ENCODE measurements at regions not wholly inside any gene's neighbourhood (a gene's known extent, or its start where the extent isn't known, plus 50 kb on each side); places are given as distances from the start of the nearest gene placed in this dataset.
"Not testable (repeated sequence)": the region's sequence is repeated elsewhere in the genome, so short reads cannot be mapped to it uniquely, and the experiment has no call there.

DNA sequence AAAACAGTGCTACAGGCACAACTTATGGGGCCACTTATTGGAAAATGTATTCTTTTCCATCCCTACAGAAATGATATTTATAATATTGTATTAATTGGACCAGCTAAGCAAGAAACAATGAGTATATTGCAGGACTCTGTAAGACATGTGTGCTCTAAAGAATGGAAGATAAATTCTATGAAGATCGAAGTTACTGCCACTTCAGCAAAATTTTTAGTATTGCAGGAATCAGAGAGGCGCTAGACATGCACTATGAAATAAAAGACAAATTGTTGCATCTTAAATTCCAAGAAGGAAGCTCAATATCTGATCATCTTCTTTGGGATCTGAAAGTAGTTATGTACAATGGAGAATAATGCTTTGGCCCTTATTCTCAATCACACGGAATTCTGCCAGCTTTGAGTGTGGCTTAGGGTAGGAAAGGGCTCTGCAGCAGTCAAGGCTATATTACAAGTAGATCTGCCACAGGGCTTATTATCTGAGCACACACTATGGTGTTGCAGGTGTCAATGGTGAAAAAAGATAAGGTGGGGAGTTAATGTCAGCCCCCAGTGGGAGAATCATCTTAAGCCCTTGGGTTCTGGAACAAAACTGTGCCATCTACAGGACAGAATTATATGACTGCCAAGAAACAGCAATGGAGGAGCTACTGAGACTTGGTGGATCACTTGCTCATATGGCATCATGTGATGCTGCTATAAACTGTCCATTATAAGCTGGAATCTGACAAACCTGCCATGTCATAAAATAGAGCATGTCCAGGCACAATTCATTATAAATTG lies 334.0 kb upstream of the NDST3 start:
- no peak for DNase-seq

DNA sequence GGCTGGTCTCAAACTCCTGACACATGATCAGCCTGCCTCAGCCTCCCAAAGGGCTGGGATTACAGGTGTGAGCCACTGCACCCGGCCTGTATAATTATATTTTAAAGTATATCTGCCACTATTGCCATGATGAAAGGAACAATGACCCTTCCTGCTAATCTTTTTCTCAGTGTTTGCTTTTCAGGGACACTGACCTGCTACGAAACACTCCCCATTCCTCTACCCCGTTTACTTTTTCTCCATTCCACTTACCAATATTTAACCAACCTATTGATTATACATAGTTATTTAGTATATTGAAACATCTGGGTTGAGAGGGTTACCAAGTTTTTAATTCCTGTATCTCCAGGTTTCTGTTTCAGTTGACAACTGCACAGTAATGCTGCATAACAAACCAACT lies 331.9 kb upstream of the NDST3 start:
- no peak for DNase-seq

DNA sequence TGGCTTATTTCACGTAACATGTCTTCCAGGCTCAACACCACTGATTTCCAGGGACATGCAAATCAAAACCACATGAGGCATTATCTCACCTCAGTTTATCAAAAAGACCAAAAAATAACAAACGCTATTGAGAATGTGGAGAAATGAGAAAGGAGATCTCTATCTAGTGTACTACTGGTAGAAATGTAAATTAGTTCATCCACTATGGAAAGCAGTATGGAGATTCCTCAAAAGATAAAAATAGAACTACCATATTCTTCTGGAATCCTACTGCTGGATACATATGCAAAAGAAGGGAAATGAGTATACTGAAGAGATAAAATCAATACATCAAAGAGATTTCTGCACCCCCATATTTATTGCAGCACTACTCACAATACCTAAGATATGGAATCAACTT lies 329.6 kb upstream of the NDST3 start:
- no peak for DNase-seq

DNA sequence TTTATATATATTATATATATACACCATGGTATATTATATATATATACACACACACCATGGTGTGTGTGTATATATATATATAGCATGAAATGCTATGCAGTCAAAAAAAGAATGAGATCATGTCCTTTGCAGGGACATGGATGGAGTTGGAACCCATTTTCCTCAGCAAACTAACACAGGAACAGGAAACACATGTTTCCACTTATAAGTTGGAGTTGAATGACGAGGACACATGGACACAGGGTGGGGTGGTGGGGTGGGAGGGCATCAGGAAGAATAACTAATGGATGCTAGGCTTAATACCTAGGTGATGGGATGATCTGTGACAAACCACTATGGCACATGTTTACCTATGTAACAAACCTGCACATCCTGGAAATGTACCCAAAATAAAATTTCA lies 293.6 kb upstream of the NDST3 start:
- no peak for DNase-seq

DNA sequence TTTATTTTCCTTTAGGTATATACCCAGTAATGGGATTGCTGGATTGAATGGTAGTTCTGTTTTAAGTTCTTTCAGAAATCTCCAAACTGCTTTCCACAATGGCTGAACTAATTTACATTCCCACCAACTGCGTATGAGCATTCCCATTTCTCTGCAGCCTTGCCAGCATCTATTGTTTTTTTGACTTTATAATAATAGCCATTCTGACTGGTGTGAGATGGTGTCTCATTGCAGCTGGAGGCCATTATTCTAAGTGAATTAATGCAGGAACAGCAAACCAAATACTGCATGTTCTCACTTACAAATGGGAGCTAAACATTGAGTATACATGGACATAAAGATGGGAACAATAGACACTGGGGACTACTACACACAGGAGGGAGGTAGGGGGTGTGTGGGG lies 288.9 kb upstream of the NDST3 start:
- DNase-seq = not testable (repeated sequence)

DNA sequence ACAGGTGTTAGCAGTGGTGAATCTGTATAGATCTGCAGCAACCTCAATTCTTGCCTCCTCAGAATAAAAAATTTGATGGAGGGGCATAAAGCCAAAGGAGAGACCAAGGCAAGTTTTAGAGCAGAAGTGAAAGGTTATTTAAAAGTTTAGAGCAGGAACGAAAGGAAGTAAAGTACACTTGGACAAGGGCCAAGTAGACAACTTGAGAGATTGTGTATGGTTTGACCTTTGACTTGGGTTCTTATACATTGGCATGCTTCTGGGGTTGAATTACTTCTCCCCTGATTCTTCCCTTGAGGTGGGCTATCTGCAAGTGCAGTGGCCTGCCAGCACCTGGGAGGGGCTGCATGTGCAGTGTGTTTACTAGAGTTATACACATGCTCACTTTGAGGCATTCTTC lies 278.8 kb upstream of the NDST3 start:
- no peak for DNase-seq

DNA sequence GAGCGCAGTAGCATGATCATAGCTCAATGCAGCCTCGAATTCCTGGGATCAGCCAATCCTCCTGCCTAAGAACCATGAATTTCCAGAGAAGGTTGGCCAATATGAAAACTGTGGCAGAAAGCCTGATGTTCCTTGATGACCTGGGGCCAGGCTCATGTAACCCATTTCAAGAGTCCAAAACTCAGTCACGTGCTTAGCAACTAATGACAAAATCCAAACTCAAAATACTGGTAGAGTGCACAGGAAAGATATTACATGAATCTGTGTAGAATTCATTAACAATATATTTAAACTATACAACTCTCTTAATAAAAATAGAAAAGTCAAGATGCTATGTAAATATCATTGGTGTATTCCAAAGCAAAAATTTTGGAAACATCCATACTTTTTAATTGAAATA lies 265.7 kb upstream of the NDST3 start:
- no peak for DNase-seq

DNA sequence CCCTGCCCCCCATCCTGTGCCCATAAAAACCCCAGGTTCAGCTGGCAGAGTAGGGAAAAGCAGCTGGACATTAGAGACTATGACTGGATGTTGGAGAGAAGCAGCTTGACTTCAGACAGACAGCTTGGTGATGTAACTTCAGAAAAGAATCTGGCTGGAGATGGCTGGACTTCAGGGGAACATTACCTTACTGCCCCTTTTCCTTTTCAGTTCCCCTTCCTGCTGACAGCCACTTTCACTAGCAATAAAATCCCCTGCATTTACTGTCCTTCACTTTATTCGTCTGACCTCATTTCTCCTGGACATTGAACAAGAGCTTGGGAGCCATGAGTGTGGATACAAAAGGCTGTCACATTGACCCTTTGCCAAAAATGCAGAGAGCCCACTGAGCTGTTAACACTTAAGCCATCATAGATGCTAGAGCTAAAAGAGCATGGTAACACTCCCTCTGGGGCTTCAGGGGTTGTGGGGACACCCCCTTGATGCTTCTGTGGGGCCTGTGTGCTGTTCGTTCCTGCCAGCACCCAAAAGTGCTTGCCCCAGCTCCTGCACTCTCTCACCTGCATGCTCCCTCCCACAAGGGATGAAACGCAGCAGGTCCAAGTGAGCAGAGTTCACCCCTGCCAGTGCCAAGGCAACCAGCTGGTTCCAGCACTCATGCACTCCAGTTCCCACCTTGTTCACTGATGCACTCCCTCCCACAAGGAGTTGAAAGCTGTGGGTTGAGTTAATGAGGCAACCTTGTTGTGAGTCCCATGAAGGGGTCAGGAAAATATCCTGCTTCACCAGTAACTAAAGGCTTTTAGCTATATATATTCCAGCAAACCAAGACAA lies 263.8 kb upstream of the NDST3 start:
- no peak for DNase-seq

DNA sequence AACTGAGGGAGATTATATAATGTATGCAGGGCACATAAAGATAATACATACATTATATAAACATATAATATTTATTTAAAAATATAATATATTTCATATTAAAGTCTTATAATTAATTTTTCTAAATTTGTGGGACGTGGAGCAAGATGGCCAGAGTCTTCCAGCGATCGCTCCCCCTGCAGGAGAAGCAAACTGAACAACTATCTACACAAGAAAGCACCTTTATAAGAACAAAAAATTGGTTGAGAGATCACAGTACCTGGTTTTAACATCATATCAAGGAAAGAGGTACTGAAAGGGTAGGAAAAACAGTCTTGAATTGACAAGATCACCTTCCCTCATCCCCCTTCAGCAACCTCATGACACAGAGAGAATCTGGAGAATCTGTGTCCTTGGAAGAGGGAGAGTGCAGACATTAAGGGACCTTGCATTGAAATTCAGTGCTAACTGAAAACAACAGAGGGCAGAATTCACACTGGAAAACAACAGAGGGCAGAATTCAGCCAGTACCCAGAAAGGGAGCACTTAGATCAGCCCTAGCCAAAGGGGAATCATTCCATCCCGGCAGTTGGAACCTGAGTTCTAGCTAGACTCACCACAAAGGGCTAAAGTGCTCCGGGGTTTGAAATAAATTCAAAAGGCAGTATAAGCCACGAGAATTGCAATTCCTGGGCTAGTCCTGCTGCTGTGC lies 262.5 kb upstream of the NDST3 start:
- no peak for DNase-seq

DNA sequence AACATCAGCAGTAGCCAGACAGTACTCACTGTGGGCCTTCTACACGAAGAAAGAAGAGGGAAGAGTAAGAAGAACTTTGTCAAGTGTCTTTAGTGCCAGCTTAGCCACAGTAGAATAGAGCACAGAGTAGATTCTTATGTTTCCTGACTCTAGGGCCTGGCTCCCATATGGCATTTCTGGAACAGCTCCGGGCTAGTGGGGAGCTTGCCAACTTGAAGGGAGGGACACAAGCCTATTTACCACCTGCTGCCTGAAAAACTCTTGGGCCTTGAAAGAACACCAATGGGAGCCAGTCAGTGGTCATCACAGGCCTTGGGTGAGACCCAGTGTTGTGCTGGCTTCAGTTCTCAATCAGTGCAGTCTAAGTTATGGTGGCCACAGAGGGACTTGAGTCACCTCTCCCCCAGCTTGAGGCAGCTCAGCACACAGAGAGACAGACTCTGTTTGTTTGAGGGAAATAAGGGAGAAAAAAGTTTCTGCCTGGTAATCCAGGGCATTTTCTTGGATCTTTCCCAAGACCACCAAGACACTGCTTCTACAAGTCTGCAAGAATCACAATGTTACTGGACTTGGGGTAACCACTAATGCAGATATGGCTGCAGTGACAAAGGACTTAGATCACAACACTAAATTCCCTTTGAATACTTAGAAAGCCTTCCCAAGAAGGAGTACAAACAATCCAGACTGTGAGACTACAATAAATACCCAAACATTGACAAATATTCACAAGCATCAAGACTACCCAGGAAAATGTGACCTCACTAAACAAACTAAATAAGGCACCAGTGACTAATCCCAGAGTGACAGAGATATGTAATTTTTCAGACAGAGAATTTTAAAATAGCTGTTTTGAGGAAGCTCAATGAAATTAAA lies 261.0 kb upstream of the NDST3 start:
- no peak for DNase-seq

DNA sequence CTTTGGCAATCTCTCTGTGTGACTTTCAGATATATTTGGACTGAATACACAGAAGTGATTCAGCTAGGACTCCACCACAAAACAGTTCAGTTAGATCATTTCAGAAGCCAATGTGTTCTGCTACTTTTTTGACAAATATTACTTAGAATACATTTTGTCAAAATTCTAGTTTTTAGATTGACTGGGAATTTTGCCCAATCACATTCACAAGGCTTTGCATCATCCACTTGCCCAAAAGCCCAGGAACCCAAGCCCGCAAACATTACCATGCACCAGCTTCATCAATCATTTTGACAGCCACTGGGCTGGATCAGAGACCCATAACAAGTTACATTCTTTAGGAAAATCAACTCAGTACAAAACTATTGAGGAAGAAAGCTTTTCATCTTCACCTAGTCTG lies 256.6 kb upstream of the NDST3 start:
- DNase-seq = no peak

DNA sequence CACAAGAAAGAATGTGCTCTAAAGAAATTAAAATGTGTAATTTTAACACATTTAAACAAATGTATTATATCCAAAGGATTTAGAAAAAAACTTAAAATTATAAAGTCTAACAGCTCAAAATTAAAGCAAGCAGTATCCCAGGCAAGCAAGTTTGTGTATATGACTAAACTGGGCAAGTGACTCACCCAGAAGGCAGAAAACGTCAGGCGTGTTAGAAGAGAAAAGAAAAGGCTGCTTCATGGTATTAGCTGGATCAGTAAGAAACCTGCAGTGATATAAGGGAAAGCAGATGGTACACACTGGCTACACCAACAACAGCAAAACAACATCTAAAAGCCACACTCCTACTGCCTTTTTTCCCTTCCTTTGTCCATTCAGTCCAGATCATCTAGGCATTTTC lies 250.6 kb upstream of the NDST3 start:
- no peak for DNase-seq

DNA sequence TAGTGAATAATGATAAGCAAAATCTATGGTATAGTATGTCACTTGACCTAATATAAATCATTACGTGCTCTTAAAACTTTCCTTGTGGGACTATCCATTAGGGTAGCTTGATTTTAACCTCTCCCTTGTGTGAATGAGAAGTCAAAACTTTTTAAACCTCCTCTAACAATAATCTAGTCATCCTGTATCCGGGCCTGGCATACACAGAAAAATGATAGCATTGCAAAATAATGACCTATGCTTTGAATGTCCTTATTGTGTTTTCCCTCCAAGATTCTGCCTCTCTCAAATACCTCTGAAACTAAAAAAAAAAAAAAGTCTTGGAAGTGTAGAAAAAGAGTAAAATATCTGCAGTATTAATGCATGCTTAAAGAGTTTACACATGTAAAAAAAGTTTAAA lies 250.0 kb upstream of the NDST3 start:
- DNase-seq = no peak

DNA sequence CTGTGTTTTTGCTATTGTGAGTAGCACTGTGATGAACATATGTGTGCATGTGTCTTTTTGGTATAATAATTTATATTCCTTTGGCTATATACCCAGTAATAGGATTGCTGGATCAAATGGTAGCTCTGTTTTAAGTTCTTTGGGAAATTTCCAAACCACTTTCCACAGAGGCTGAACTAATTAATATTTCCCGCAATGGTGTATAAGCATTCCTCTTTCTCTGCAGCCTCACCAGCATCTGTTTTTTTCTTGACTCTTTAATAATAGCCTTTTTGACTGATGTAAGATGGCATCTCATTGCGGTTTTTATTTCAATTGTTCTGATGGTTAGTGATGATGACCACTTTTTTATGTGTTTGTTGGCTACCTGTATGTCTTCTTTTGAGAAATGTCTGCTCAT lies 247.7 kb upstream of the NDST3 start:
- no peak for DNase-seq

DNA sequence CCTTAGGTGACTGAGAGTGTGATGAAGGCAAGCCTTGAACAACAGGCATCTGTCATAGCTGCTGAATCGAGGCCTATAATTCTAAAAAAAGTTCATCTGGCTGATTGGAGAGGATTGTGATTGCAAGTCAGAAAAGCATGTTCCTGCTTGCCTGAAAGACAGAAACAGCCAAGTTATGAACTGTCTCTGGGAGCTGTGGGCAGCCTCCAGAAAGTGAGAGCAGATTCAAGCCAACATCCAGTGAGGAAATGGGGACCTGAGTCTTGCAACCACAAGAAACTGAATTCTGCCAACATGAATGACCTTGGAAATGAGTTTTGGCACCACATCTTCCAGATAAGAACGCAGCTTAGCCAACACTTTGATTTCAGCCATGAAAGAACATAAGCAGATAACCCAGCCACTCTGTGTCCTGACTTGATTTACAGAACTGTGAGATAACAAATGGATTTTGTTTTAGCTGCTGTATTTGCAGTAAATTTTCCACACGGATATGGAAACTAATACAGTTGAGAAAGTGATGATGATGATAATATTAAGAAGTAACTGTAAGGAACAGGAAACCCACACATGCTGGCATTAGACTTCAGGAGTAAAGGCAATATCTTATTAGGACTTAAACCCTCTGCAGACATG lies 240.3 kb upstream of the NDST3 start:
- no peak for DNase-seq

DNA sequence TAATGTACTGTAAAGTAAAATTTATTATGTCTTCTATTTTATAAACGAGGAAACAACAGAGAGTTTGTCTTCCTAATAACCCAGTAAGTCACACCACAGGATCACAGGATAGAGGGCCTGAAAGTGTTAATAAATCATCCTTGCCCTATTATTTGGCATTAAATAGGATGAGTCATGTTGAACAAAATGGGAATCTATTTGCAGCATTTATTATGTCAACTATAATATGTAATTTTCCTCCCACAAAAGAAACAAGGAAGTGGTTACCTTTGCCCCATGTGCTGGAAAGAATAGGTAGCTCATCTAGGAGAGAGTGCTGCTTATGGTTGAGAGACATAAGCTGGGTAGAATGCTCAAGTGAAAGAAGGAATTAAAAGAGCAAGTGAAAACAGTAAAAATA lies 237.6 kb upstream of the NDST3 start:
- DNase-seq = no peak

DNA sequence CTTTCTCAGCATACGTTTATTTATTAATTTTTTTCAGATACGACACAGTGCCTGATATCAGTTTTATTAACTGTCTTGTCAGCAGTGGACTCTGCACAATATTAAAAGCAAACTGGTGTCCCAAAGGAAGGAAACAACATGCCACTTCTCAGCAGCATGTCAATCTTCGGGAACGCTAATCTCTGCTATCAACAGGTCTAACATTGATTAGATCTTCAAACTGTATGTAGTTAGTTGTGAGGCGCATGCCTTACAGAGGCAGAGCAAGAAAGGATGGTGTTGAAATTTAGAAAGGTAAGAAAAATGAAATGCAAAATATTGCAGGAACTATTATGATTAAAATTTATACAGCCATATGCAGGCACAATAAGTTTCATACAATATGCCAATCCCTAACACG lies 233.7 kb upstream of the NDST3 start:
- no peak for DNase-seq

DNA sequence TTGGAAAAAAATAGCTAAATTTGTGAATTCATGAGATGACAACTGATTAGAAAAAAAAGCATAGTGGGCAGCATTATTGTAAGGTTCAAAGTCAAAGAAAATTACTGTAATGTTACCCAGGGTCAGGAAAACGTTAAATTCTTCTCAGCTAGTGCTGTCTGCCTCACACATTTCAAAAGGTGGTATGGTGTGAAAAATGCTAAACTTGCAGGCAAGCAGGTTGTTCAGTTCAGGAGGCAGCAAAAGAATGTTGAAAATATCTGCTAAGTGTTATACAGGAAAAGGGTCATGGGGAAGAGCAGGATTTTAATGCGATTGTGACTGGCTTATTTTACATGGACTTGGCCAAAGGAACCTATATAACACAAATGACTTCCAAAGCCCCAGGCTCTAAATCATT lies 232.5 kb upstream of the NDST3 start:
- no peak for DNase-seq

DNA sequence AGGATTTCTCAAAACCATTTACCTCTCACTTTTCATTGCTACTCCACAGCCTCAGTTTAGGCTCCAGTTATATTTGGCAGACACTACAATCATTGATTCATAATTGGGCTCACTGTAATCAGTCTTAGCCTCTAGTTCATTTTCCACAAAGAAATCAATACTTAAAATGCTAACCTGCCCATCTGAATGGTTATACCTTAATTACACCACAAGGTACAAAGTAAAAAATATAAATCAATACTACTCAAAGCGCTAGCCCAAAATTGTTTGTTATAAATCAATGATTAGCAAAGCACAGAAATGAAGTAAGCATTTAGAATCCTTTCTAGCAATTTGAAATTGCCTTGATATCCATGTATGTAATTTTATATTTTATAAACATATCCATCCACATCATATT lies 222.6 kb upstream of the NDST3 start:
- DNase-seq = no peak

DNA sequence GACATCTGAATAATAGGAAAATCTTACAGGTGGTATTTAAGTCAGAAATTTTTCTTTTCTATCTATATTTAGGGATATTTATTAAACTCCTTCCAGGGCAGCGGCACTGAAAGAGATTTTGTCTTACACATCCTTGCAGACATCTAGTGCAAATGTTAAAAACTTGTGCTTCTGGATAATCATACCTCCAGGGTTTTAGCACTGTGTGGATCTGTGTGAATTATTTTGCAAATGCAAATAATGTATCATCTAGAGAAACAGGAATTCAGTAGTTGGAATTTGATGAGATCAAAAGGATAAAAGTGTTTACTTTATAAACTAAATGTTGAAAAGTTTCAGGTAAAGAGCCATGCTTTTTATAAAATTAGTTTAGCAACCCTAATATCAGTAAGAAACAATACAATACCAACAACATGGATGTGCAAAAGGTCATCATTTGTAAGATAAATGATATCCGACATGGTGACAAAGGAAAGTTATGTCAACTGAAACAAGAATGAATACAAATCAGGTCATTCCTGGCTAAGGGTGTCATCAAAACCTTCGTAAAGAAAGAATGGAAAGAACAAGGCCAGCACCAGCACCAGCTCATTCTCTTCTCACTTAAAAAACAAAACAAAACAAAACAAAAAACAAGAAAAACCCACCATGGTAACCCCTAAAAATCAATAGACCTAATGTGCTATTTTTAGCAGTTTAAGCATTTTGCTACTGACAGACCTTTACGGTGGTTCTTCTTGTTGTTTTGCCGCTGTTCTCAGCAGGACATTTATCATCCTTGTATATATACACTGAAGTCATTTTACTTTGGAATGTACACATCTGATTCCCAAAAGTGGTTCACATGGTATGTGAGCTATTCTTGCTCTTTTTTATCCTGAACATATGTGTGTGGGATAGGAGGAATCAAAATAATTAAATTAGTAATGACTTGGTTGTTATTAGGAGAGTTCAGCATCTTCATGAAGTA lies 219.7 kb upstream of the NDST3 start:
- no peak for DNase-seq

DNA sequence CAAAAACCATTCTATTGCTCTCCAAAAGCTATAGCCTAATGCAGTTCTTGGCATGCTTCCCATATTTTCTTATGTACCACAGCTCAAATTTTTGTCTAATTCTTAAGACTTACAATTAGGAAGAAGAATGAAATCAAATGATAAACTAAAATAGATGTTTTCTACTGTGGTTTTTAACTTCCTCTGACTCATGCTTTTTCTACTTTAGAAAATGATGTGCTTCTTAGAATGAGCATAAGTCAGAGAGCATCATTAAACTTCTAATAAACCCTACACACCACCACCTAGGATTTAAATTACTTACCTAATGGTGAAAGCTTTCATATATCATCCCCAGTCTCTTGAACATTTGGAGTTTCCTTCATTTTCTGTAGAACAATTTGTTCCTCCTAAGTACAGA lies 217.0 kb upstream of the NDST3 start:
- DNase-seq = no peak
